PC-3 (cell line): ENCODE measurements at regions not wholly inside any gene's neighbourhood (a gene's known extent, or its start where the extent isn't known, plus 50 kb on each side); places are given as distances from the start of the nearest gene placed in this dataset.

Experiments
- EZH2 ChIP-seq: fragments of 300-600 bp; sonication (generic); IDR thresholded peaks from one replicate; pipeline ENCODE4 v1.6.1; 2017; ENCODE audit warnings: antibody characterized with exemption, mild to moderate bottlenecking, low read length; ENCODE audit not compliant: unreplicated experiment
- EZH2phosphoT487 ChIP-seq: fragments of 300-600 bp; sonication (generic); IDR thresholded peaks from 2 replicates; pipeline ENCODE4 v1.6.1; 2018; ENCODE audit warnings: mild to moderate bottlenecking, antibody characterized with exemption, low read length, borderline replicate concordance
- TF ChIP-seq, protein P1 (sequence below): fragments of 300-600 bp; sonication (generic); conservative IDR thresholded peaks from 2 replicates; pipeline ENCODE4 v1.5.1; 2017; ENCODE audit warnings: antibody characterized with exemption, low read depth, mild to moderate bottlenecking, low read length

DNA sequence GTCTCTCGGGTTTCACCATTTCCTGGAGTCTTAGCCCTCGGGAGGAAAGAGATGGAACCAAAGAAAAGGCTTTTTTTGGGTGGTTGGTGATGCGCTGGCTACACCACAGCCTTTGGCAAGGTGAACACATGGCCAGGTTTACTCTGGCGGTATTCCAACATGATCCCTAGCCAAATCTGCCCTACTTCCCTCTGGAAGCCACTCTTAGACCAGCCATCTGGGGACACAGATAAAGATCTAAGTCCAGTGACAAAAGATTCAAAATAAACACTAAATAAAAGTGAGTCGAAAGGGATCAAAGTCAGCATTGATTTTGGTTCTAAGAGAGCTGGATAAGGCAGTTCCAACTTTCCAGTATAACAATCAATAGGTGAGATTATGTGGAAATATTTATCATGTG is 694.5 kb downstream of the VRK1 start:
- TF ChIP-seq, protein P1, sequence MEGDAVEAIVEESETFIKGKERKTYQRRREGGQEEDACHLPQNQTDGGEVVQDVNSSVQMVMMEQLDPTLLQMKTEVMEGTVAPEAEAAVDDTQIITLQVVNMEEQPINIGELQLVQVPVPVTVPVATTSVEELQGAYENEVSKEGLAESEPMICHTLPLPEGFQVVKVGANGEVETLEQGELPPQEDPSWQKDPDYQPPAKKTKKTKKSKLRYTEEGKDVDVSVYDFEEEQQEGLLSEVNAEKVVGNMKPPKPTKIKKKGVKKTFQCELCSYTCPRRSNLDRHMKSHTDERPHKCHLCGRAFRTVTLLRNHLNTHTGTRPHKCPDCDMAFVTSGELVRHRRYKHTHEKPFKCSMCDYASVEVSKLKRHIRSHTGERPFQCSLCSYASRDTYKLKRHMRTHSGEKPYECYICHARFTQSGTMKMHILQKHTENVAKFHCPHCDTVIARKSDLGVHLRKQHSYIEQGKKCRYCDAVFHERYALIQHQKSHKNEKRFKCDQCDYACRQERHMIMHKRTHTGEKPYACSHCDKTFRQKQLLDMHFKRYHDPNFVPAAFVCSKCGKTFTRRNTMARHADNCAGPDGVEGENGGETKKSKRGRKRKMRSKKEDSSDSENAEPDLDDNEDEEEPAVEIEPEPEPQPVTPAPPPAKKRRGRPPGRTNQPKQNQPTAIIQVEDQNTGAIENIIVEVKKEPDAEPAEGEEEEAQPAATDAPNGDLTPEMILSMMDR = no peak
- TF ChIP-seq EZH2phosphoT487 (no peak), EZH2 (no peak)
